Esophagus squamous epithelium (tissue), 4 donors: ENCODE measurements at regions not wholly inside any gene's neighbourhood (a gene's known extent, or its start where the extent isn't known, plus 50 kb on each side); places are given as distances from the start of the nearest gene placed in this dataset.
"Not testable (repeated sequence)": the region's sequence is repeated elsewhere in the genome, so short reads cannot be mapped to it uniquely, and the experiment has no call there.

Experiments
- CTCF ChIP-seq, 6 experiments: fragments of 450-650 bp in 4 of 6; fragments of 200-600 bp in 2 of 6; sonication (generic) in 2 of 6; IDR thresholded peaks; one replicate each; pipeline ENCODE4 v1.5.1; 2016 to 2019; ENCODE audit warnings: antibody characterized with exemption in 6 of 6, mild to moderate bottlenecking in 4 of 6, moderate library complexity in 4 of 6
- POLR2A ChIP-seq, 4 donors: fragments of 450-650 bp; IDR thresholded peaks; one replicate each; pipeline ENCODE4 v1.6.1; 2017; ENCODE audit warnings: antibody characterized with exemption in 4 of 4, mild to moderate bottlenecking in 4 of 4, moderate library complexity in 3 of 4

GRCh38 chr16:25556289-25556967, 135.3 kb upstream of the HS3ST4 start:
- not testable (repeated sequence) for TF ChIP-seq CTCF, POLR2A (IDR thresholded peaks at IDR 0.05)
